BE2C (cell line): ENCODE measurements at regions not wholly inside any gene's neighbourhood (a gene's known extent, or its start where the extent isn't known, plus 50 kb on each side); places are given as distances from the start of the nearest gene placed in this dataset.

Source experiments
- DNase-seq: peaks from one replicate; pipeline ENCODE4 v3.0.0-alpha.2; 2020
- H3K27me3 ChIP-seq: fragments of 250-450 bp; sonication (Bioruptor Pico); 2 replicates; pipeline ENCODE4 v1.5.1; 2020; ENCODE audit warnings: mild to moderate bottlenecking
- H3K36me3 ChIP-seq: fragments of 250-450 bp; sonication (Bioruptor Pico); 2 replicates; pipeline ENCODE4 v1.5.1; 2020; ENCODE audit warnings: mild to moderate bottlenecking
- H3K4me1 ChIP-seq: fragments of 250-450 bp; sonication (Bioruptor Pico); 2 replicates; pipeline ENCODE4 v1.5.1; 2020
- H3K4me3 ChIP-seq: 2 replicates; pipeline ENCODE4 v1.5.1; 2011; ENCODE audit warnings: low read depth, low read length
- H3K9me3 ChIP-seq: fragments of 250-450 bp; sonication (Bioruptor Pico); 2 replicates; pipeline ENCODE4 v1.5.1; 2020
- TF ChIP-seq, protein P1 (sequence below): IDR thresholded peaks from 2 replicates; pipeline ENCODE4 v1.5.1; 2012; ENCODE audit warnings: mild to moderate bottlenecking, low read depth, low read length

DNA sequence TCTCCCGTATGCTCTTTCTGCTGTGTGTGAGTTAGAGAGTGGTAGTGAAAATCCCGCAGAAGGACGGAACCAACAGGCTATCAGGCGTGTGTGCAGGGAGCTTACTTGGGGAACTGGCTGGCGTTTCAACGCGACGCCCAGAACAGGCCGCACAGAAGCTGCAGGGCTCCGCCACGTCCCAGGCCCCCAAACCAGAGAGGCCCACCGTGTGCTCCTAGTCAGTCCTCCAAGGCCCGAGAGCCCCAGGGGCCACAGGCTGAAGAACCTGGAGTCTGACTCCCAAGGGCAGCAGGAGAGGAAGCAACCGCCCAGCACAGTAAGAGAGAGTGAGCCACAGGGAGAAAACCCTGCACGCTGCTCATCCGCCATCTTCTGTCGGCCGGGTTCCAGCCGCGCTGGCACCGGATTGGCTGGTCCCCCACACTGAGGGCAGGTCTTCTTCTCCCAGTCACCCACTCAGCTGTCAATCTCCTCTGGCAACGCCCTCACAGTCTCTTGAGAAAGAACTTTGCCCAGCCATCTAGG lies 730.6 kb upstream of the VSTM2A start:
- H3K4me3 ChIP-seq = no peak overlapping the region
- TF ChIP-seq, protein P1, sequence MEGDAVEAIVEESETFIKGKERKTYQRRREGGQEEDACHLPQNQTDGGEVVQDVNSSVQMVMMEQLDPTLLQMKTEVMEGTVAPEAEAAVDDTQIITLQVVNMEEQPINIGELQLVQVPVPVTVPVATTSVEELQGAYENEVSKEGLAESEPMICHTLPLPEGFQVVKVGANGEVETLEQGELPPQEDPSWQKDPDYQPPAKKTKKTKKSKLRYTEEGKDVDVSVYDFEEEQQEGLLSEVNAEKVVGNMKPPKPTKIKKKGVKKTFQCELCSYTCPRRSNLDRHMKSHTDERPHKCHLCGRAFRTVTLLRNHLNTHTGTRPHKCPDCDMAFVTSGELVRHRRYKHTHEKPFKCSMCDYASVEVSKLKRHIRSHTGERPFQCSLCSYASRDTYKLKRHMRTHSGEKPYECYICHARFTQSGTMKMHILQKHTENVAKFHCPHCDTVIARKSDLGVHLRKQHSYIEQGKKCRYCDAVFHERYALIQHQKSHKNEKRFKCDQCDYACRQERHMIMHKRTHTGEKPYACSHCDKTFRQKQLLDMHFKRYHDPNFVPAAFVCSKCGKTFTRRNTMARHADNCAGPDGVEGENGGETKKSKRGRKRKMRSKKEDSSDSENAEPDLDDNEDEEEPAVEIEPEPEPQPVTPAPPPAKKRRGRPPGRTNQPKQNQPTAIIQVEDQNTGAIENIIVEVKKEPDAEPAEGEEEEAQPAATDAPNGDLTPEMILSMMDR = no peak
- DNase-seq = no peak
- H3K36me3 ChIP-seq = no peaks in the 10 kb centered on the region
- H3K9me3 ChIP-seq = no peaks in the 10 kb centered on the region
- H3K4me1 ChIP-seq = peaks cover 7% of the 10 kb centered on the region
- H3K27me3 ChIP-seq = no peaks in the 10 kb centered on the region

DNA sequence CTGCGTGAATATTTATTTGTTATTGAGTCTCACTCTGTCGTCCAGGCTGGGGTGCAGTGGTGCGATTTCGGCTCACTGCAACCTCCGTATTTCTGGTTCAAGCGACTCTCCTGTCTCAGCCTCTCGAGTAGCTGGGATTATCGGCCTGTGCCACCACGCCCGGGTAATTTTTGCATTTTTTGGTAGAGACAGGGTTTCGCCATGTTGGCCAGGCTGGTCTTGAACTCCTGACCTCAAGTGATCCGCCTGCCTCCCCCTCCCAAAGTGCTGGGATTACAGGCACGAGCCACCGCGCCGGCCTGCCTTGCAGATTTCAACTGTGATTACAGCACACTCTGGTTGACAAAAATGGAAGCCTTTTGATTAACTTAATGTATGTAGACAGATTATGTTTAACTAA lies 730.0 kb upstream of the VSTM2A start:
- H3K36me3 ChIP-seq = no peaks in the 10 kb centered on the region
- no peaks in the 10 kb centered on the region for H3K27me3 ChIP-seq
- H3K4me3 ChIP-seq = no peak overlapping the region
- TF ChIP-seq, protein P1 = no peak
- DNase-seq = no peak
- no peaks in the 10 kb centered on the region for H3K9me3 ChIP-seq
- peaks cover 7% of the 10 kb centered on the region for H3K4me1 ChIP-seq

DNA sequence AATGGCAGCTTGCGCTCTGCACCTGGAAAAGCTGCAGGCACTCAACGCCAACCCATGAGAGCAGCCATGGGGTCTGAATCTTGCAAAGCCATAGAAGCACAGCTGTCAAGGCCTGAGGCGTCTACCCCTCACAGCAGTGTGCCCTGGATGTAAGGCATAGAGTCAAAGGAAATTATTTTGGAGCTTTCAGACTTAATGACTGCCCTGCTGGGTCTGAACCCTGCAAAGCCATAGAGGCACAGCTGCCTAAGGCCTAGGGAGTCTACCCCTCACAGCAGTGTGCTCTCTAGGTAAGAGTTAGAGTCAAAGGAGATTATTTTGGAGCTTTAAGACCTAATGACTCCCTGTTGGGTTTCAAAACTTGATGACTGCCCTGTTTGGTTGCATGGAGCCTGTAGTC lies 706.9 kb upstream of the VSTM2A start:
- Histone ChIP-seq H3K4me1 (no peaks in the 10 kb centered on the region), H3K27me3 (no peaks in the 10 kb centered on the region), H3K9me3 (no peaks in the 10 kb centered on the region), H3K4me3 (no peak overlapping the region), H3K36me3 (no peaks in the 10 kb centered on the region)
- no peak for DNase-seq
- TF ChIP-seq, protein P1 = no peak

DNA sequence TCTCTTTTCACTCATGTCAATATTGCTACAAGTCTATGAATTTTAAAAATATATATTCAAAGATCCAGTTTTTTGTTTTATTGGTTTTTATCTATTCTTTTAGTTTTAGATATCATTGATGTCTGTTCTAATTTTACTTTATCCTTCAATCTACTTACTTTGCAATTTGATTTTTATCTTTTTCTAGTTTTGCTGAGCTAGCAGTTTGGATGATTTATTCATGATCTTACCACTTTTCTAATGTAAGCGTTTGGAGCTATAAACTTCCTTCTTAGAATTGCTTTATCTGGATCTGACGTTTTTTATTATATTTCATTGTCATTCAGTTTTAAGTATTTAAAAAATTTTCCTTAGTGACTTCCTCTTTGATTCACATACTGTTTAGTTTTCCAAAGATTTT lies 664.5 kb upstream of the VSTM2A start:
- TF ChIP-seq, protein P1 = no peak
- H3K36me3 ChIP-seq = no peaks in the 10 kb centered on the region
- H3K4me3 ChIP-seq = no peak overlapping the region
- no peaks in the 10 kb centered on the region for H3K4me1 ChIP-seq
- DNase-seq = no peak
- H3K27me3 ChIP-seq = no peaks in the 10 kb centered on the region
- H3K9me3 ChIP-seq = no peaks in the 10 kb centered on the region

- Histone ChIP-seq H3K4me3 (no peak overlapping the region), H3K27me3 (no peaks in the 10 kb centered on the region), H3K4me1 (peaks cover 4% of the 10 kb centered on the region; the same call in 1 of the 2 replicates), H3K36me3 (no peaks in the 10 kb centered on the region), H3K9me3 (no peaks in the 10 kb centered on the region)
- peak; percentile 19 for DNase-seq
- TF ChIP-seq, protein P1 = peak; percentile 49
Measured at GRCh38 chr7:53900856-53901528, 641.2 kb upstream of the VSTM2A start.

DNA sequence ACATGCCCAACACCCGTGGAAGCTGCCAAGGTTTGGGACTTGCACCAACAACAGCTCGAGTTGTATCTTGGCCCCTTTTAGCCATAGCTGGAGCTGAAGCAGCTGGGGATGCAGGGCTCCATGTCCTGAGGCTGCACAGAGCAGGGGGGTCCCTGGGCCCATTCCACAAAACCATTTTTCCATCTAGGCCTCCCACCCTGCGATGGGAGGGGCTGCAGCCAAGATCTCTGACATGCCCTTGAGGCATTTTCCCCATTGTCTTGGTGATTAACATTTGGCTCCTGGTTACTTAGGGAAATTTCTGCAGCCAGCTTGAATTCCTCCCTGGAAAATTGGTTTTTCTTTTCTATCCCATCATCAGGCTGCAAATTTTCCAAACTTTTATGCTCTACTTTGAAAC lies 637.8 kb upstream of the VSTM2A start:
- Histone ChIP-seq H3K4me1 (no peaks in the 10 kb centered on the region), H3K9me3 (no peaks in the 10 kb centered on the region)
- TF ChIP-seq, protein P1 = no peak

More for the DNA sequence above, 637.8 kb upstream of the VSTM2A start:
- no peak for DNase-seq
- no peaks in the 10 kb centered on the region for H3K27me3 ChIP-seq
- H3K4me3 ChIP-seq = no peak overlapping the region
- no peaks in the 10 kb centered on the region for H3K36me3 ChIP-seq
